HG03025 (cell line): ENCODE measurements at regions not wholly inside any gene's neighbourhood (a gene's known extent, or its start where the extent isn't known, plus 50 kb on each side); places are given as distances from the start of the nearest gene placed in this dataset.

Experiments used
- ATAC-seq: cut with Tn5 transposase; IDR thresholded peaks from one replicate; pipeline ENCODE4 v1.9.1; 2021; ENCODE audit warnings: mild to moderate bottlenecking, moderate library complexity; ENCODE audit not compliant: unreplicated experiment, low FRiP score

DNA sequence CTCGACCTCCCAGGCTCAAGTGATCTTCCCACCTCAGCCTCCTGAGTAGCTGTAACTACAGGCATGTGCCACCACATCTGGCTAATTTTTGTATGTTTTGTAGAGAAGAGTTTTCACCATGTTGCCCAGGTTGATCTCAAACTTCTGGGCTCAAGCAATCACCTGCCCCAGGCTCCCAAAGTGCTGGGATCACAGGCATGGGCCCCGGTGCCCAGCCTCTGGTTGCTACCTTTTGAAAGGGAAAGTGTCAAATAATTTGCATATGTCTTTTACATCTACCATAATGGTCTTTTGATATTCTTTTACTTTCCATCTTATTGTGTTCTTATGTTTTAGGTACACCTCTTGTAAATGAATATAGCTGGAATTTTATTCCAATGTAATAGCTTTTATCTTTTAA, 263.1 kb upstream of the FN1 start:
- ATAC-seq = no peak

- no peak for ATAC-seq
These were observed 262.7 kb upstream of the FN1 start for GRCh38 chr2:215698566-215698965.

- no peak for ATAC-seq
These were observed 261.6 kb upstream of the FN1 start for GRCh38 chr2:215697496-215697895.

DNA sequence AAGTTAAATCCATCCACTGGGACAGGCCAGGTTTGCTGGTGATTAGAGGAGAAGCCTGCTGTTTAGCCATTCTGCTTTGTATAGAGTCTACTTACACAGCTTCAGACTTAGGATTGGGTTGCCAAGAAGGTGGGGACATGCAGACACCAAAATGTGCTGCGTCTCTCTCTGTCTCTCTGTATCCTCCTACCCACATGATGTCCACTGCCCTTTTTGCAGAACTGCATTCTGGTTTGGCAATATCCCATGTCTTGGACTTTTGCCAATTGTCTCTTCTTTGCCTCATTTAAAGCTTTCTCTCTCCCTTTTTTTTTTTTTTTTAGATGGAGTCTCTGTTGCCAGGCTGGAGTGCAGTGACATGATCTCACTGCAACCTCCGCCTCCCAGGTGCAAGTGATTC, 261.1 kb upstream of the FN1 start:
- no peak for ATAC-seq

GRCh38 chr2:215695861-215696260, 260.0 kb upstream of the FN1 start:
- ATAC-seq = no peak

GRCh38 chr2:215693999-215694580, 258.2 kb upstream of the FN1 start:
- no peak for ATAC-seq

DNA sequence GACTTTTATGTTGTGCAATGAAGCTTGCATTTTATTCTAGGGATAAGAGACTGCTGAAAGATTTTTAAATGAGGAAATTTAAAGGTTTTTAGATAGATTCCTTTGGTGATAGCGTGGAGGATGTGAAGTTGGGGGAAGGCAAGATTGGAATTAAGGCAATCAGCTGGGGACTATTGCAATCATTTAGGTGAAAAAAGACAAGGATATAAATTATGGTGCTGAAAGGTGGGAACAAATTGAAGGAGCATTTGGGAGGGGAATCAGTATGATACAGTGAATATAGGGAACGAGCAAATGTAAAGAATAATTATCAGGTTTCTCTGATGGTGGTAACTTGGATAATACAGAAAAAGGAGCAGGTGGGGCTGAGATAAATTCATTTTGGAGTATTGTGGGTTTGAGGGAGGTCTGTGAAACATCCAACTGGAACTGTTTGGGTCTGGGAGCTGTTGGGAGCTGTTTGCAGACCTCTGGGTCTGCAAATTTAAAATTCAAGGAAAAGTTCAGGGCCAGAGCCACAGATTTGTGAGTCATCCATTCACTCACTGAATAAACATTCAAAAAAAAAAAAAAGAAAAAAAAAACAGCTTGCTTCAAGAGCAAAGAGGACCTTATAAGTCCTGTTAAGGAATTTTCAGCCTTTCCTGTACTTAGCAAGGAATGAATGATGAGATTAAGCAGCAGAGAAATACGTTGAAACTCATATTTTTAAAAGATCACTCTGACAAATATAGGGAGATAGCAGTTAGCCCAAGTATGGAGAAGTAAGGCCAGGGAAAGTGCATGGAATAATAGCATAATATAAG, 257.5 kb upstream of the FN1 start:
- no peak for ATAC-seq

DNA sequence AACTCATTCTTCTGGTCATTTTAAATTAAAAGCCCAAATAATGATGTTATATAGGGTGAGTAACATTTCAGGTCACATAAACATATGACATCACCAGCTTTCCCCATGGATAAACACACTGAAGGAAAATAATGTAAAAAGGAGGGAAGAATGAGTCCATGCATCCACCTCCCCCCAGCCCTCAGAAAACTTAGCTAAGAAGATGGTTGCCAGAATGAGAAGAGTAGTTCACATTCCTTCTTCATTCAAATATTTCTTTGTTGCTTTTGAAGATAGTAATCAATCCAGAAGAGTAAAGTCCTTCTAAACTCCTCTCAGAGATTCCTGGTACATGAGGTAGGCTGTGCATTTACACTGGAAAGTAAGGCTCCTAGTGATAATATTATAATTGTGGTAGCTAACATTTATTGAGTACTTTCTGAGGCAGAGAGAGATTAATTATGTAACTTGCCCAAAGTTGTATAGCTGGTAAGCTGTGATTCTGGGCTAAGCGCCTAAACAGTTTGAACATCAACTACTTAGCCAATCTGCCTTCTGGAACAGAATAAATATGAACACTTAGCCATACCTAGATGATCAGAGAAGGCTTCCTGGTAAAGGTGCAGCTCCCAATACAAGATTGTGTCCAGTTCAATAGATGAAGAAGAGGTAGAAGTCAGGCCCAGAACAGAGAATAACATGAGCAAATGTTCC, 256.7 kb upstream of the FN1 start:
- ATAC-seq = no peak

DNA sequence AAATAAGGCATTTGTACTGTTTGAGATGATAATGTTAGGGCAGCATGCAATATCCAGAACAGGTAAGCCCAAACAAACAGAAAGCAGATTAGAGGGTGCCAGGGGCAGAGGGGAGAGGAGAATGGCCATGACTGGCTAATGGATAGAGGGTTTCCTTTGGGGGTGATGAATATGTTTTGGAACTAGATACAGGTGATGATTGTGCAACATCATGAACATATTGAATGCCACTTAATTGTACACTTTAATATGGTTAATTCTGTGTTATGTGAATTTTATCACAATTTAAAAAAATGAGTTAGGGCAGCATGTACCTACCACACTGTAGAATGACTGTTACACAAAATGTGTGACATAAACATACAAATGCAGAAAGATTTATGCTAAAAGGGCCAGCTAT, 255.5 kb upstream of the FN1 start:
- ATAC-seq = no peak

DNA sequence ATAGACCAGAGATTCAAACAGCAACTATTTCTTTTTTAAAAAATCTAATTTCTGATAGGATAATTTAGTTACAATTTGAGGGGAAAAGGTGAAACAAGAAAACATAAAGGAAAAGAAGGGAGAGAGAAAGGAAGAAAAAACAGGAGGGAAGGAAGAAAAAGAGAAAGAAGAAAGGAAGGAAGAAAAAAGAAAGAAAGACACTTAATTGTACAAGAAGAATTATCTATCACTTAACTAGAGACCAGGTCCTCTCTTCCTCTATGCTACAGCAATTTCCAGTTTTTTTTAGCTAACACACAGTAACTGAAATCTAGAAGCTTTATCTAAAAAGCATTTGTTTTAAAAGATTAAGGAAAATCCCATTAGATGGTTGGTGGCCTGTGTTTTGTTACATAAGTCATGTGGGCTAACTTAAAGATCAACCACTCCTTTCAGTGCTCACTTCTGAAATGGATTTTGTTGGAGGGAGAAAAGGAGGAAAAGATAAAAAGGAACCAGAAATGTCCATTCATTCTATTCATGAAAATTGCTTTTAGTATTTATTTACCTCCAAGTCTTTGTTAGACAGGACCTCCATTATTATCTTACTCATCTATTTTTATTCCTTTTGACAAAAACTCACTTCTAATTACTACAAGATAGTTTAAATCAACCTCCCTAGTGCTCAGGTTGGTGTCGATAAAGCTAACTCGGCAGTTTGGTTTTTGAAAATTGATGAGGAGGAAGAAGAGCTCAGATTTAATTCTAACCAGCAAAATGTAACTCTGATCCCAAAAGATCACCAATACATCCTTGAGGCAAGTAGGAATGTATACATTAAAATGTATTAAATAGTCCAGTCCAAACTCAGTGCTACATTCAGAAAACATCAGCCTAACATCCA, 251.5 kb upstream of the FN1 start:
- ATAC-seq = no peak

DNA sequence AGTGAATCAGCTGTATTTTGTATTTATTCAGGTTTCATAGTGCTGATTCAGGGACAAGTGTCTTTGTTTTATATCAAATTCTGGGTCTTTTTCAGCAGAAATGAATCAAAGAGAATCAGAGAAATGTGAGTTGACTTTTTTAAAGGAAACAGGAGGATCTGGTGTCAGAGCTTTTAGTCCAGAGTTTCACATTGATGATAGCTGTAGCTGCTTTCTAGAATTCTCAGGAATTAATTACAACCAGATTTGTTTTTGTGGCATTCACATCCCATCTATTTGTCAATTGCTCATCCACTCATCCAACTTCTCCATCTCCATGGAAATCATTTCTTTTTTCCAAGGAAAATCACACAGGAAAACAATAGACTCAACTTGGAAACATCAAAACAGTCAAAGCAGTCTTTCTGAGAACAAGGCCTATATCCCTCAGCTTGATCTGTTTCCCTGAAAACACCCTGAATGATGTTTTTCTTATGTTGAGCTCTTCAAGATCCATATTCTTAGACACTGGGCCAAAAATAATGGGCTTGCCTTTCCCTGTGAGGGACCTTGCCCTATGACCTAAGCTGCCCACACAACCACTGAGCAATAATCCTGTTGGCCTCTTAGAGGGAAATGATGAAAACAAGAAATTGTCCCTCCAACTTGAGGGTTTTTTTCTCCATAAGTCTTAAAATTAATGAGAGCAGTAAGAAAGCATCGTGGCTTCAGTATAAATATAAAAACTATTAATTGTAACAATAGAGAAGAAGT, 249.5 kb upstream of the FN1 start:
- no peak for ATAC-seq

- ATAC-seq = no peak
These were observed 248.8 kb upstream of the FN1 start for GRCh38 chr2:215684448-215685237.

DNA sequence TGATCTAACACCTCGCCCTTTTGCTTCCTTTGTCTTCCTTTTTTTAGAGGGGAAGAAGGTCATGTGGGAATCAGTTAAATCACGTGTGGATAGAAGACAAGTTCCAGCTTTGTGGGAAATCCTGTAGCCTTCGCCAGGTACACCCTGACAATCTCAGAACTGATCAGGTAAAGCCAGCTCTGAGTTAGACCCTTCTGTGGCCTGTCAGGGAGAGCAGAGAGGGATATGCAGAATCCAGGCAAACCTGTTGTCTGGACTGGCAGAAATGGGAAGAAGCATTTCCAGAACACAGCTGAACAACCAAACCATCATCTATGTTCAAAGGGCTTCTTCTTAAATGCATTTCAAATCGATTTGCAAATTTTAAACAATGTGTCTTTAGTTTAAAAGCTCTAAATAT, 247.4 kb upstream of the FN1 start:
- no peak for ATAC-seq

GRCh38 chr2:215681799-215682596, 246.1 kb upstream of the FN1 start:
- ATAC-seq = no peak

- no peak for ATAC-seq
These were observed 245.0 kb upstream of the FN1 start for GRCh38 chr2:215680605-215681598.

GRCh38 chr2:215678094-215678493, 242.2 kb upstream of the FN1 start:
- ATAC-seq = no peak

DNA sequence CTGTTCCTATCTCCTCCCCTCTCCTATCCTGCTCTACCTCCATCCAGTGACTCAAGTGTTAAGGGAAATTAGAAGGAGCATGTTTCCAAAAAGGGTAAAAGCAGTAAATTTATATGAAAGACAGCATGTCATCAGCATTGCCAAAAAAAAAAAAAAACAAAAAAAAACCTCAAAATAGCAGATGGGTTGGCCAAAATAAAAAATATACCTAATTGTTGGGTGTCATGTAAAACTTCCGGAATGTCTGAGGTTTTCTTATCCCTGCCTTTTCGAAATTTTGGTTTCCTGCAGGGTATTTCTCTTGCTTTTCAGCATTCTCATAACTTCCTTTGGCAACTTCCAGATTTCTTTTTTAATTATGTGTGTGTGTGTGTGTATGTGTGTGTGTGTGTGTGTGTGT, 241.6 kb upstream of the FN1 start:
- no peak for ATAC-seq
